Keratinocyte (primary cell): ENCODE measurements at regions not wholly inside any gene's neighbourhood (a gene's known extent, or its start where the extent isn't known, plus 50 kb on each side); places are given as distances from the start of the nearest gene placed in this dataset.

Experiments used
- DNase-seq: peaks from one replicate; pipeline ENCODE4 v3.0.0-alpha.2; 2011; ENCODE audit warnings: low read depth, missing footprints, low spot score
- FAIRE-seq: peaks from 2 replicates; lab custom pipeline; 2011; peaks lifted over from hg19 to GRCh38; lab: Jason Lieb, UNC
- H2AFZ ChIP-seq: 2 replicates; pipeline ENCODE4 v1.6.0; 2012; ENCODE audit warnings: low read length, control low read depth, inconsistent platforms; ENCODE audit not compliant: control insufficient read depth
- H3K27ac ChIP-seq: 2 replicates; pipeline ENCODE4 v1.5.1; 2011; ENCODE audit warnings: low read length; ENCODE audit not compliant: control insufficient read depth, insufficient read depth
- H3K27me3 ChIP-seq: 3 replicates; pipeline ENCODE4 v1.6.0; 2011; ENCODE audit warnings: low read length; ENCODE audit not compliant: control insufficient read depth, insufficient read depth; ENCODE audit errors: extremely low read depth
- H3K36me3 ChIP-seq, 2 experiments: 2 replicates in 1 of 2; 3 replicates in 1 of 2; pipeline ENCODE4 v1.5.1; 2011; ENCODE audit warnings: low read length in 2 of 2, mild to moderate bottlenecking in 1 of 2; ENCODE audit not compliant: control insufficient read depth in 2 of 2, insufficient read depth in 2 of 2; ENCODE audit errors: extremely low read depth in 1 of 2
- H3K4me1 ChIP-seq: 3 replicates; pipeline ENCODE4 v1.5.1; 2011; ENCODE audit warnings: low read length; ENCODE audit not compliant: control insufficient read depth, insufficient read depth; ENCODE audit errors: extremely low read depth
- H3K4me2 ChIP-seq: 3 replicates; pipeline ENCODE4 v1.6.0; 2011; ENCODE audit warnings: low read depth, low read length; ENCODE audit not compliant: control insufficient read depth, insufficient read depth; ENCODE audit errors: extremely low read depth
- H3K4me3 ChIP-seq, 3 experiments: fragments of 200-600 bp in 1 of 3; sonication (generic) in 1 of 3; 2 replicates in 2 of 3; 3 replicates in 1 of 3; pipeline ENCODE4 v1.5.1; 2011 to 2016; ENCODE audit warnings: low read length in 3 of 3, mild to moderate bottlenecking in 3 of 3, control low read depth in 2 of 3, inconsistent platforms in 1 of 3, low read depth in 1 of 3, mixed read lengths in 1 of 3, mixed run types in 1 of 3, moderate library complexity in 1 of 3; ENCODE audit not compliant: control insufficient read depth in 2 of 3, insufficient read depth in 2 of 3; ENCODE audit errors: extremely low read depth in 1 of 3
- H3K79me2 ChIP-seq: 2 replicates; pipeline ENCODE4 v1.6.0; 2012; ENCODE audit warnings: low read length; ENCODE audit not compliant: control insufficient read depth, insufficient read depth
- H3K9ac ChIP-seq: 3 replicates; pipeline ENCODE4 v1.6.0; 2011; ENCODE audit warnings: low read length; ENCODE audit not compliant: control insufficient read depth, insufficient read depth; ENCODE audit errors: extremely low read depth
- H3K9me1 ChIP-seq: 3 replicates; pipeline ENCODE4 v1.6.0; 2011; ENCODE audit warnings: low read length; ENCODE audit not compliant: control insufficient read depth, insufficient read depth; ENCODE audit errors: extremely low read depth
- H3K9me3 ChIP-seq: 2 replicates; pipeline ENCODE4 v1.5.1; 2012; ENCODE audit warnings: low read depth, low read length; ENCODE audit not compliant: control insufficient read depth
- H4K20me1 ChIP-seq: 3 replicates; pipeline ENCODE4 v1.6.0; 2011; ENCODE audit warnings: low read length; ENCODE audit not compliant: control insufficient read depth, insufficient read depth; ENCODE audit errors: extremely low read depth
- CTCF ChIP-seq, 3 experiments: IDR thresholded peaks in 1 of 3; conservative IDR thresholded peaks in 1 of 3; optimal IDR thresholded peaks in 1 of 3; 2 replicates in 2 of 3; 3 replicates in 1 of 3; pipeline versions ENCODE3 to v1.5.1; 2011; ENCODE audit warnings: low read length in 3 of 3, mild to moderate bottlenecking in 3 of 3, moderate library complexity in 2 of 3, control low read depth in 1 of 3, inconsistent platforms in 1 of 3; ENCODE audit not compliant: insufficient read depth in 2 of 3; ENCODE audit errors: extremely low read depth in 1 of 3
- EZH2 ChIP-seq: IDR thresholded peaks from one replicate; pipeline ENCODE4 v1.6.1; 2012; ENCODE audit warnings: inconsistent platforms, mild to moderate bottlenecking, low read length, moderate library complexity
- dilution Hi-C: fragments of 300-500 bp; cut with MboI; formaldehyde crosslinking; loops from one replicate; pipeline ENCODE4 v1.7.0; 2020; ENCODE audit warnings: low sequenced_read_pairs; ENCODE audit not compliant: extremely low pct_ligation_motif_present

GRCh38 chr17:73696251-73696650 lies 52.0 kb upstream of the SDK2 start:
- dilution Hi-C loops, result no loop called here
- Histone ChIP-seq H3K36me3 (no peaks in the 10 kb centered on the region), H2AFZ (no peak overlapping the region), H3K79me2 (no peaks in the 10 kb centered on the region), H4K20me1 (no peaks in the 10 kb centered on the region), H3K4me2 (no peak overlapping the region), H3K4me3 (no peak overlapping the region), H3K27ac (no peak overlapping the region), H3K9me1 (no peaks in the 10 kb centered on the region), H3K9me3 (no peaks in the 10 kb centered on the region), H3K27me3 (peaks cover 4% of the 10 kb centered on the region), H3K4me1 (no peaks in the 10 kb centered on the region), H3K9ac (no peak overlapping the region)
- DNase-seq (no peak), FAIRE-seq (no peak)
- no peak for TF ChIP-seq EZH2
- TF ChIP-seq CTCF (optimal IDR thresholded peaks at IDR 0.05 in 1 of 3, IDR thresholded peaks at IDR 0.05 in 1 of 3, conservative IDR thresholded peaks at IDR 0.05 in 1 of 3; ENCODE audit: extremely low read depth in 1 of 3, insufficient read depth in 2 of 3, low read length in 3 of 3), result no peak

- Histone ChIP-seq H3K4me1 (no peaks in the 10 kb centered on the region), H3K27ac (no peak overlapping the region), H4K20me1 (no peaks in the 10 kb centered on the region), H3K36me3 (no peaks in the 10 kb centered on the region), H3K79me2 (no peaks in the 10 kb centered on the region), H3K27me3 (peaks cover under 1% of the 10 kb centered on the region), H3K4me2 (no peak overlapping the region), H3K9ac (no peak overlapping the region), H2AFZ (no peak overlapping the region), H3K9me3 (no peaks in the 10 kb centered on the region), H3K9me1 (no peaks in the 10 kb centered on the region), H3K4me3 (no peak overlapping the region)
- TF ChIP-seq CTCF (optimal IDR thresholded peaks at IDR 0.05 in 1 of 3, IDR thresholded peaks at IDR 0.05 in 1 of 3, conservative IDR thresholded peaks at IDR 0.05 in 1 of 3; ENCODE audit: extremely low read depth in 1 of 3, insufficient read depth in 2 of 3, low read length in 3 of 3), result peak in 2 of 3 experiments; percentile 20 to 42
- no peak for TF ChIP-seq EZH2
- FAIRE-seq (no peak), DNase-seq (no peak)
- dilution Hi-C loops, result no loop called here
Observed at GRCh38 chr17:73697872-73698271, 53.6 kb upstream of the SDK2 start.
